Kasumi-1 (cell line): ENCODE measurements at regions not wholly inside any gene's neighbourhood (a gene's known extent, or its start where the extent isn't known, plus 50 kb on each side); places are given as distances from the start of the nearest gene placed in this dataset.
"Not testable (repeated sequence)": the region's sequence is repeated elsewhere in the genome, so short reads cannot be mapped to it uniquely, and the experiment has no call there.

Source experiments
- DNase-seq, 2 experiments: peaks; one replicate each; lab custom pipeline; 2025; lab: John Stamatoyannopoulos, UW

GRCh38 chr9:82445556-82445955 is 457.0 kb downstream of the SPATA31D1 start:
- no peak for DNase-seq

DNA sequence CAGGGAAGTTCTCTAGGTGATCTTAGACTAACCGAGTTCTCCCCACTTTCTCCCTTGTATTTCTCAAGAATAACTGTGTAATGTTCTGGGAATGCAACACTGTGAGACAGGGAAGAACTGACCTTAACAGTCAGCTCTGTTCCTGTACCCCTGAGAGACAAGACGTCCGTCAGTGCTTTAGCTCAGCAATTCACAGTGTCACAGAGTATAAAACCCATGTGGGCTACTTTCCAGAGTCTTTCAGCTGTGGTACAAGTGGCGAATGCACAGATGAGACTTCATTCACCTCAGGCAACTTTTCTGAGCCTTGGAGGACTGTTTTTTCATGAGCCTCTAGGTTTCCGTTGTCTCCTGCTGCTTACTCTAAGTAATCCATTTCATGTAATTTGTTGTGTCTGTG is 458.8 kb downstream of the SPATA31D1 start:
- no peak for DNase-seq

- DNase-seq = no peak
Measured at GRCh38 chr9:82449986-82450385, 461.4 kb downstream of the SPATA31D1 start.

DNA sequence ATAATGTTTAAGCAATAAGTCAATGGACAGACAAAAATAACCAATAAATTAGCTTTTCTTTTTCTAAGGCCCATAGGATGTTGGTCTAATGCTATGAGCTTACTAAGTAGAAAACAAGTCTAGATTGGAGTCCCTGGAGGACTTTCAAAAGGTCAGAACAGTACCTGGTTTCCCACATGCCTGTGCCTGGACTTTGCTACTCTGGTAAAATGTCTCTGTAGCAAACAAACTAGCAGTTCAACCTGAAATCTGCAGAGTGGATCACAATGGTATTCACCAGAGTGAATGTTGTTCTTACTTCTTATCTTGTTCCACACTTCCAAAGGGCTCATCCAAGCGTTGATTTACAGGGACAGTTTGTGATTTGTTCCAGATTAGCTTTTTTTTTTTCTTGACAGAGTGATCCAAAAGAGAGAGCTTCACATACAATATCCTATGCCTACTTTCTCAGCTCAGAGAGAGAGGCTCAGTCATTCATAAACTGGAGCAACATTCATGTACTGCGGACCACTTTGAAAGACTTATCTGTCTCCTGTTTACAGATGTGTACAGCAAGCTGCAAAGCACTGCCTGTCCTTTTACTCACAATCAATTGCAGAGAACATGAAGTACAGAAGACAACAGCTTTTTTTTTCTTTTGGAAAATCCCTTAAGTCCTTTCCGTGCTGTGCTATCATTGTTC is 466.1 kb downstream of the SPATA31D1 start:
- DNase-seq = no peak

- no peak for DNase-seq
Measured at GRCh38 chr9:82456642-82457041, 468.1 kb downstream of the SPATA31D1 start.

- DNase-seq = no peak
Measured at GRCh38 chr9:82457298-82457697, 468.7 kb downstream of the SPATA31D1 start.

DNA sequence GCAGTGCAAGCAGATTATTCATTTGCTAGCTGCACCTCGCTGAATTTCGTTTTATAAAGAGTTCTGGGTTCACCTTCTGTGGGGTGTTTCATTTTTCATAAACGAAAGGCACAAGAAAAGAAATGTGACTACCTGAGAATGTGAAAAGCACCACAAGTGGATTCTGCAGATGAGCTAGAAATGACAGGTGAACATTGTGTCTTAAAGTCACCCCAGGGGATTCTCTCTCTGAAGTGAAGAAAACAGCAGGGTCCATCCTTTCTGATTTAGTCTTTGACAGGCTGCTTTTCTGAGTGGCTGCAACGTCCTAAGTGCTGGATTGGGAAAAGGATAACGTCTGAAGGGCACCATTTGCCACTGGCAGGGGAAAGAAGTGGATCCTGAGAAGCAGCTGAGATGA is 469.3 kb downstream of the SPATA31D1 start:
- DNase-seq = no peak

- no peak for DNase-seq
Measured at GRCh38 chr9:82458296-82458695, 469.7 kb downstream of the SPATA31D1 start.

- no peak for DNase-seq
Measured at GRCh38 chr9:82466616-82467260, 478.2 kb downstream of the SPATA31D1 start.

GRCh38 chr9:82467436-82467835 is 478.9 kb downstream of the SPATA31D1 start:
- no peak for DNase-seq

DNA sequence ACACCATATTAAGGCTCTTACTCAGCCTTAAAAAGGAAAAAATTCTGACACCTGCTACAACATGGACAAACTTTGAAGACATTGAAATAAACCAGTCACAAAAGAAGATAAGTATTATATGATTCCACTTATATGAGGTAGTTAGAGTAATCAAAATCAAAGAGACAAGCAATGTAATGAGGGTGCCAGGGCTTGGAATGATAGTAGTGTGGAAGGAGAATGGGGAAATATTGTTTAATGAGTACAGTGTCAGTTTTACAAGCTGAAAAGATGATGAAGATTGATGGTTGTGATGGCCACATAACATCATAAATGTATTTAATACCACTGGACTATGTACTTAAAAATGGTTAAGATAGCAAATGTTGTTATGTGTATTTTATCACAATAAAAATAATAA is 485.7 kb downstream of the SPATA31D1 start:
- no peak for DNase-seq

- DNase-seq = no peak
Measured at GRCh38 chr9:82475584-82476301, 487.2 kb downstream of the SPATA31D1 start.

GRCh38 chr9:82480921-82481320 is 492.3 kb downstream of the SPATA31D1 start:
- DNase-seq = no peak

- no peak for DNase-seq
Measured at GRCh38 chr9:82487935-82488312, 499.4 kb downstream of the SPATA31D1 start.

- DNase-seq = no peak
Measured at GRCh38 chr9:82488313-82489200, 500.0 kb downstream of the SPATA31D1 start.

- DNase-seq = no peak
Measured at GRCh38 chr9:82489201-82489821, 500.7 kb downstream of the SPATA31D1 start.

DNA sequence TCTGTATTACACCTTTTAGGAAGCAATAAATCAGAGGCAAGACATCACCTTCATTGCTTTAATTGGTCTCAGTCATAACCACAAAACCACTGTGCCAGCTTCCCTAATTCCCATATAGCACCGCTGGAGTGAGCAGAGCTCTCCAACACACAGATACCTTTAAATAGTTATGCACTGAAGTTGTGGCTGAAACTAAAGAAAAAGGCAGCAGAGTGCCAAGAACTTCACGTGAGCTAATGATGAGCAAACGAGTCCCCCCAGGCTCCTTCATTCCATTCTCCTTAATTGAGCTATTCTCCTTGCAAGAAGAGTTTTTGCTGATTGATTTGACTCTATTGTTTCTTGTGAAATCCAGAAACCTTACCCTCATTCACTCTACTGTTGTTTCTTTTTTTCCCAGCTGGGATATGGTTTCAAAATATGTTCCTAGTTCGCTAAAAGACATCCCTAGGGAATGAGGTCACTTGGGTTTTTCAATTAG is 501.5 kb downstream of the SPATA31D1 start:
- peak in 1 of 2 experiments; percentile 3 for DNase-seq

DNA sequence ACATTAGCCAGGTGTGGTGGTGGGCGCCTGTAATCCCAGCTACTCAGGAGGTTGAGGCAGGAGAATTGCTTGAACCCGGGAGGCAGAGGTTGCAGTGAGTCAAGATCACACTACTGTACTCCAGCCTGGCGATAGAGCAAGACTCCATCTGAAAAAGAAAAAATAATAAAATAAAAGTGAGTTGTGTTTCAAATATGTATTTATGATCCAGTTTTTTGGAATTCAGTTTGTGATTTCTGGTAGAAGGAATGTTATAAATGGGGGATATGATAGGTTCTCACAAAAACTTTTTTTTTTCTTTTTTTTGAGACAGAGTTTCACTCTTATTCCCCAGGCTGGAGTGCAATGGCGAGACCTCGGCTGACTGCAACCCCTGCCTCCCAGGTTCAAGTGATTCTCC is 502.2 kb downstream of the SPATA31D1 start:
- DNase-seq = not testable (repeated sequence)

- no peak for DNase-seq
Measured at GRCh38 chr9:82491604-82492003, 503.0 kb downstream of the SPATA31D1 start.

GRCh38 chr9:82492274-82492673 is 503.7 kb downstream of the SPATA31D1 start:
- DNase-seq = no peak
